ENCODE measurements at regions not wholly inside any gene's neighbourhood (a gene's known extent, or its start where the extent isn't known, plus 50 kb on each side); places are given as distances from the start of the nearest gene placed in this dataset.
"Not testable (repeated sequence)": the region's sequence is repeated elsewhere in the genome, so short reads cannot be mapped to it uniquely, and the experiment has no call there.

GRCh38 chr7:112930787-112931186 is 140.6 kb upstream of the TMEM168 start:
- DNase-seq, result no peak

- no peak for DNase-seq
These were observed 139.2 kb upstream of the TMEM168 start for GRCh38 chr7:112929421-112929820.

- DNase-seq, result no peak
These were observed 135.8 kb upstream of the TMEM168 start for GRCh38 chr7:112926018-112926417.

- DNase-seq, result not testable (repeated sequence)
These were observed 132.4 kb upstream of the TMEM168 start for GRCh38 chr7:112922546-112922945.

- DNase-seq, result not testable (repeated sequence)
These were observed 126.2 kb upstream of the TMEM168 start for GRCh38 chr7:112916431-112916830.

GRCh38 chr7:112908086-112908485 is 117.9 kb upstream of the TMEM168 start:
- no peak for DNase-seq

GRCh38 chr7:112907658-112908057 is 117.5 kb upstream of the TMEM168 start:
- no peak for DNase-seq

- no peak for DNase-seq
These were observed 115.8 kb upstream of the TMEM168 start for GRCh38 chr7:112905950-112906349.

GRCh38 chr7:112905413-112905812 is 115.2 kb upstream of the TMEM168 start:
- no peak for DNase-seq

- DNase-seq, result no peak
These were observed 108.5 kb upstream of the TMEM168 start for GRCh38 chr7:112898432-112899290.

- DNase-seq, result no peak
These were observed 107.7 kb upstream of the TMEM168 start for GRCh38 chr7:112897839-112898431.

- no peak for DNase-seq
These were observed 105.9 kb upstream of the TMEM168 start for GRCh38 chr7:112896026-112896601.

GRCh38 chr7:112892263-112892662 is 102.1 kb upstream of the TMEM168 start:
- no peak for DNase-seq

GRCh38 chr7:112891698-112892097 is 101.5 kb upstream of the TMEM168 start:
- DNase-seq, result no peak

GRCh38 chr7:112889834-112890438 is 99.7 kb upstream of the TMEM168 start:
- no peak for DNase-seq

GRCh38 chr7:112889268-112889667 is 99.1 kb upstream of the TMEM168 start:
- no peak for DNase-seq

GRCh38 chr7:112888781-112889180 is 98.6 kb upstream of the TMEM168 start:
- no peak for DNase-seq

- no peak for DNase-seq
These were observed 97.8 kb upstream of the TMEM168 start for GRCh38 chr7:112887976-112888375.

GRCh38 chr7:112887337-112887736 is 97.1 kb upstream of the TMEM168 start:
- no peak for DNase-seq

GRCh38 chr7:112886208-112886607 is 96.0 kb upstream of the TMEM168 start:
- no peak for DNase-seq

GRCh38 chr7:112882991-112883390 is 92.8 kb upstream of the TMEM168 start:
- no peak for DNase-seq

GRCh38 chr7:112882511-112882910 is 92.3 kb upstream of the TMEM168 start:
- DNase-seq, result no peak

- no peak for DNase-seq
These were observed 91.8 kb upstream of the TMEM168 start for GRCh38 chr7:112882022-112882421.
